Ishikawa (cell line): ENCODE measurements at regions not wholly inside any gene's neighbourhood (a gene's known extent, or its start where the extent isn't known, plus 50 kb on each side); places are given as distances from the start of the nearest gene placed in this dataset.

Source experiments
- CREB1 ChIP-seq: IDR thresholded peaks from 2 replicates; pipeline ENCODE4 v1.6.1; 2012; ENCODE audit warnings: low read depth
- EGR1 ChIP-seq: IDR thresholded peaks from 2 replicates; pipeline ENCODE4 v1.6.1; 2012
- EP300 ChIP-seq: IDR thresholded peaks from 2 replicates; pipeline ENCODE4 v1.6.1; 2012; ENCODE audit warnings: borderline replicate concordance
- FOXM1 ChIP-seq: IDR thresholded peaks from 2 replicates; pipeline ENCODE4 v1.6.1; 2012; ENCODE audit warnings: low read depth, borderline replicate concordance
- MAX ChIP-seq: IDR thresholded peaks from 2 replicates; pipeline ENCODE4 v1.6.1; 2012
- TCF12 ChIP-seq: IDR thresholded peaks from 2 replicates; pipeline ENCODE4 v1.6.1; 2012; ENCODE audit warnings: low read depth
- TEAD4 ChIP-seq: IDR thresholded peaks from 2 replicates; pipeline ENCODE4 v1.6.1; 2012
- YY1 ChIP-seq: IDR thresholded peaks from 2 replicates; pipeline ENCODE4 v1.6.1; 2012; ENCODE audit warnings: low read depth

DNA sequence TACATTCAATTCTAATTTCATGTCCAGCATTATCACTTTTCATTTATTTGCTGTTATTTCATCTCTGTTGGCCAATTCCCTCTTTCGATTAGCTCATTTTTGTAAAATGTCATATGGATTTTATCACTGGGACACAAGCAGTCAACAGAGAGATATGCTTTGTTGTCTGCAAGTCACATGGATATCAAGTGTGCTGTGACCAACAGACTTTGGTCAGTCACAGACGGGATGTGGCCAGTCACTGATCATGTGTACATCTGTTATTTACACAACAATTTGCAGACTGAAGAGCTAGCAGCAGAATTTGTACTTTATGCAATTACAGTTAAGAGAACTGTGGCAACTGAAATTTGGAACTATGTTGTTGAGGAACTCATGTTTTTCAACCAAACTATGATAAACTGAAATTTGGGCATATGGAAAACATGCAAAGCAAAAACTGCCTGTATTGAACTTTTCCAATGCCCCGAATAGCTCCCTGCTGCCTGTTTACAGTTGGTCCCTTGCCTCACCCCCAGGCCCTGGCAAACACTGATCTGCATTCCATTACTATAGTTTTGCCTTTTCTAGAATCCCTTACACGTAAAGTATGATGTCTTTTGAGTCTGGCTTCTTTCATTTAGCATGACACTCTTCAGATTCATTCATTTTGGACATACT, 104.4 kb downstream of the RPL22L1 start:
- TF ChIP-seq MAX (no peak), TEAD4 (no peak), EP300 (no peak), CREB1 (no peak), EGR1 (no peak), FOXM1 (no peak), YY1 (no peak), TCF12 (no peak)
